IMR-90 (cell line): ENCODE measurements at regions not wholly inside any gene's neighbourhood (a gene's known extent, or its start where the extent isn't known, plus 50 kb on each side); places are given as distances from the start of the nearest gene placed in this dataset.

Experiments used
- CTCF ChIP-seq: conservative IDR thresholded peaks from 2 replicates; pipeline ENCODE4 v1.5.1; 2012; ENCODE audit warnings: mild to moderate bottlenecking, low read depth, low read length, improper control_type of control experiment
- MXI1 ChIP-seq: IDR thresholded peaks from 2 replicates; pipeline ENCODE4 v1.6.1; 2012; ENCODE audit warnings: low read depth, mild to moderate bottlenecking, low read length, moderate library complexity, borderline replicate concordance
- NFE2L2 ChIP-seq: fragments of 150-350 bp; IDR thresholded peaks from 2 replicates; pipeline ENCODE4 v1.6.1; 2016; ENCODE audit warnings: low read depth, mild to moderate bottlenecking, low read length
- POLR2A ChIP-seq: IDR thresholded peaks from 2 replicates; pipeline ENCODE4 v1.6.1; 2012; ENCODE audit warnings: mild to moderate bottlenecking, low read depth, low read length

GRCh38 chr5:174323878-174324281, 278.4 kb downstream of the NSG2 start:
- TF ChIP-seq CTCF (no peak), MXI1 (no peak), NFE2L2 (no peak), POLR2A (no peak)
